ENCODE measurements at regions not wholly inside any gene's neighbourhood (a gene's known extent, or its start where the extent isn't known, plus 50 kb on each side); places are given as distances from the start of the nearest gene placed in this dataset.

- no peak for TF ChIP-seq CTCF (IDR thresholded peaks at IDR 0.05)
- TF ChIP-seq POLR2AphosphoS5 (IDR thresholded peaks at IDR 0.05), result no peak
These were observed 193.3 kb downstream of the DIRAS2 start for GRCh38 chr9:90449213-90449925.

Data from breast epithelium (tissue), 3 donors.